HT-29 (cell line): ENCODE measurements at regions not wholly inside any gene's neighbourhood (a gene's known extent, or its start where the extent isn't known, plus 50 kb on each side); places are given as distances from the start of the nearest gene placed in this dataset.
"Not testable (repeated sequence)": the region's sequence is repeated elsewhere in the genome, so short reads cannot be mapped to it uniquely, and the experiment has no call there.

Experiments used
- DNase-seq: peaks from one replicate; pipeline ENCODE4 v3.0.0-alpha.2; 2015; ENCODE audit warnings: low spot score

- DNase-seq = no peak
Observed at GRCh38 chr3:106848099-106848498, 529.1 kb upstream of the CCDC54 start.

GRCh38 chr3:106850437-106850836 is 526.8 kb upstream of the CCDC54 start:
- no peak for DNase-seq

- DNase-seq = not testable (repeated sequence)
Observed at GRCh38 chr3:106858321-106858720, 518.9 kb upstream of the CCDC54 start.

GRCh38 chr3:106860182-106860581 is 517.1 kb upstream of the CCDC54 start:
- no peak for DNase-seq

GRCh38 chr3:106862067-106862466 is 515.2 kb upstream of the CCDC54 start:
- no peak for DNase-seq

- DNase-seq = no peak
Observed at GRCh38 chr3:106877627-106878026, 499.6 kb upstream of the CCDC54 start.

GRCh38 chr3:106880206-106880605 is 497.0 kb upstream of the CCDC54 start:
- DNase-seq = no peak

GRCh38 chr3:106881186-106881585 is 496.1 kb upstream of the CCDC54 start:
- no peak for DNase-seq

- no peak for DNase-seq
Observed at GRCh38 chr3:106882297-106882696, 494.9 kb upstream of the CCDC54 start.

GRCh38 chr3:106906074-106906473 is 471.2 kb upstream of the CCDC54 start:
- no peak for DNase-seq

- DNase-seq = no peak
Observed at GRCh38 chr3:106908181-106908938, 468.9 kb upstream of the CCDC54 start.

- no peak for DNase-seq
Observed at GRCh38 chr3:106913111-106913698, 464.0 kb upstream of the CCDC54 start.

- no peak for DNase-seq
Observed at GRCh38 chr3:106913966-106914365, 463.3 kb upstream of the CCDC54 start.

GRCh38 chr3:106920609-106921008 is 456.6 kb upstream of the CCDC54 start:
- DNase-seq = no peak

- no peak for DNase-seq
Observed at GRCh38 chr3:106929081-106929480, 448.2 kb upstream of the CCDC54 start.

GRCh38 chr3:106930086-106930485 is 447.2 kb upstream of the CCDC54 start:
- DNase-seq = no peak

- no peak for DNase-seq
Observed at GRCh38 chr3:106931904-106932303, 445.3 kb upstream of the CCDC54 start.

- DNase-seq = no peak
Observed at GRCh38 chr3:106936337-106936736, 440.9 kb upstream of the CCDC54 start.

GRCh38 chr3:106942051-106942450 is 435.2 kb upstream of the CCDC54 start:
- DNase-seq = no peak

GRCh38 chr3:106943071-106943470 is 434.2 kb upstream of the CCDC54 start:
- no peak for DNase-seq

GRCh38 chr3:106945435-106945834 is 431.8 kb upstream of the CCDC54 start:
- DNase-seq = no peak

GRCh38 chr3:106946866-106947265 is 430.4 kb upstream of the CCDC54 start:
- no peak for DNase-seq

GRCh38 chr3:106957029-106957428 is 420.2 kb upstream of the CCDC54 start:
- DNase-seq = no peak
